GM12878 (cell line): ENCODE measurements at regions not wholly inside any gene's neighbourhood (a gene's known extent, or its start where the extent isn't known, plus 50 kb on each side); places are given as distances from the start of the nearest gene placed in this dataset.

Experiments
- CEBPB ChIP-seq, 2 experiments: fragments of 150-350 bp in 1 of 2; IDR thresholded peaks; 2 replicates each; pipeline ENCODE4 v1.6.1; 2012 to 2014; ENCODE audit warnings: low read depth in 2 of 2, low read length in 2 of 2, borderline replicate concordance in 1 of 2, inconsistent platforms in 1 of 2
- CREB1 ChIP-seq: IDR thresholded peaks from 2 replicates; pipeline ENCODE4 v1.6.1; 2012; ENCODE audit warnings: low read depth, mild to moderate bottlenecking, inconsistent platforms
- CTCF ChIP-seq, 3 experiments: IDR thresholded peaks in 2 of 3; conservative IDR thresholded peaks in 1 of 3; 2 replicates each; pipeline ENCODE4 v1.5.1; 2011; ENCODE audit warnings: low read depth in 3 of 3, low read length in 3 of 3, mild to moderate bottlenecking in 3 of 3, control low read depth in 2 of 3, moderate library complexity in 2 of 3, inconsistent platforms in 1 of 3, mixed read lengths in 1 of 3; ENCODE audit not compliant: control insufficient read depth in 2 of 3, insufficient read depth in 1 of 3; ENCODE audit errors: extremely low read depth in 1 of 3
- HDAC6 ChIP-seq: fragments of 200-600 bp; sonication (generic); IDR thresholded peaks from one replicate; pipeline ENCODE4 v1.8.0; 2017; ENCODE audit warnings: antibody characterized with exemption; ENCODE audit not compliant: unreplicated experiment
- NFIC ChIP-seq: IDR thresholded peaks from 2 replicates; pipeline ENCODE4 v1.6.1; 2012; ENCODE audit warnings: low read depth, mild to moderate bottlenecking, inconsistent platforms, low read length, moderate library complexity
- NFYA ChIP-seq: IDR thresholded peaks from 2 replicates; pipeline ENCODE4 v1.6.1; 2011; ENCODE audit warnings: low read depth, mild to moderate bottlenecking, low read length, improper control_type of control experiment, borderline replicate concordance
- RB1 ChIP-seq: fragments of 450-650 bp; formaldehyde crosslinking; IDR thresholded peaks from 2 replicates; pipeline ENCODE4 v1.6.1; 2017; ENCODE audit warnings: mild to moderate bottlenecking, borderline replicate concordance

GRCh38 chr6:28586324-28586723, 60.6 kb downstream of the GPX5 start:
- TF ChIP-seq NFYA (no peak), RB1 (no peak), CTCF (IDR thresholded peaks at IDR 0.05 in 2 of 3, conservative IDR thresholded peaks at IDR 0.05 in 1 of 3; ENCODE audit: control insufficient read depth in 2 of 3, extremely low read depth in 1 of 3, insufficient read depth in 1 of 3, low read depth in 3 of 3, low read length in 3 of 3) (no peak), CREB1 (no peak), CEBPB (IDR thresholded peaks at IDR 0.05; ENCODE audit: borderline replicate concordance in 1 of 2, low read depth in 2 of 2, low read length in 2 of 2) (no peak), NFIC (no peak), HDAC6 (no peak)
